UCSD-AML1 (cell line): ENCODE measurements at regions not wholly inside any gene's neighbourhood (a gene's known extent, or its start where the extent isn't known, plus 50 kb on each side); places are given as distances from the start of the nearest gene placed in this dataset.
"Not testable (repeated sequence)": the region's sequence is repeated elsewhere in the genome, so short reads cannot be mapped to it uniquely, and the experiment has no call there.

ENCODE experiments used
- DNase-seq: peaks from one replicate; lab custom pipeline; 2025; ENCODE audit not compliant: unreplicated experiment; lab: John Stamatoyannopoulos, UW

- no peak for DNase-seq
Measured at GRCh38 chr15:23750179-23750578, 63.1 kb upstream of the NDN start.

DNA sequence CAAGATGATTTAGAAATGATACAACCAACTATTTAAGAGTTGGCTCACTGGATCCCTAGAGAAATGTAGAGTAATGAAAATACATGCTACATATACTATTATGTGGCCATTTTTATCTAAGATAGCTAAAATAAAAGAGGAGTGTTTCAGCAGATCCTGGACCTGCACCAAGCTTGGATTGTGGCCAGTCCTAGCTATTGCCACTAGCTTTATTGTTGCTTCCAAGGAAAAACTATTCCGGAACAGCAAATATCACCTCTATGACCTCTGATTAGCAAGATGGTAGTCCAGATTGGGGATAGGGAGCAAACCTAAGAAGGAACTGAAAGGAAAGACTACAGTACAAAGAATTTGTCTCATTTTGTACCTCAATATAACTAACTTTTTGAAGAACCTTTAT is 63.7 kb upstream of the NDN start:
- no peak for DNase-seq

DNA sequence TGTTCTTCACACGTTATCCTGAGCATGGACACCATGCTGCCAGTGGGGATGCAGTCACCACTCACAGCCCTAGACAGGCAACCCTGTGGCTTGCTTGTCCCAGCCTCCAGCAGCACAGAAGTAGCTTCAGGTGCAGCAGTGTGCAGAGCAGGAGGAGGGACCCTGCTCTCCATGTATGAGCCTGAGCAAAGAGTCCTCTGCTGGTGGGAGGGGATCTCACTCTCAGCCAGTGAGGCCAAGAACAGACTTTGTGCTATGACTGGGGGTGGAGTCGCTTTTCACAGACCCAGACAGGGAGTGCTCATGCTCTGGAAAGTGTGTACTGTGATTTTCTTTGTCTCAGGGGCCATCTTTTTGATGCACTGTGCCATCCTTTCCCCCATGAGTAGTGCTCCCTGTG is 66.1 kb upstream of the NDN start:
- no peak for DNase-seq

GRCh38 chr15:23758891-23759290 is 71.8 kb upstream of the NDN start:
- no peak for DNase-seq

- DNase-seq, result no peak
Measured at GRCh38 chr15:23760024-23760423, 72.9 kb upstream of the NDN start.

- DNase-seq, result no peak
Measured at GRCh38 chr15:23761386-23761785, 74.3 kb upstream of the NDN start.

GRCh38 chr15:23762026-23762425 is 74.9 kb upstream of the NDN start:
- no peak for DNase-seq

- no peak for DNase-seq
Measured at GRCh38 chr15:23763021-23763420, 75.9 kb upstream of the NDN start.

DNA sequence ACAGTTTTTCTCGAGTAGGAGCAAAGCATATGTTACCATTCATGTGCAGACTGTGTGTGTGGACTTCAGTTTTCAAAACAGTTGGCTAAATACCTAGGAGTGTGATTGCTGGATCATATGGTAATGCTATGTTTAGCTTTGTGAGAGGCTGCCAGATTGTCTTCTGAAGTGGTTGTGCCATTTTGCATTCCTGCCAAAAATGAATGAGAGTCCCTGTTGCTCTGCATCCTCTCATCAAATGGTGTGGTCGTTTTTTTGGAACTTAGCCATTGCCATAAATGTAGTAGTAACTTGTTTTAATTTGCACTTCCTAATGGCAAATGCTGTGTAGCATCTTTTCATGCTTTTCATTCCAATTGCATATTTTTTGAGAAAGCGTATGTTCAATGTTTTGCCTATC is 77.2 kb upstream of the NDN start:
- no peak for DNase-seq

GRCh38 chr15:23764716-23765115 is 77.6 kb upstream of the NDN start:
- no peak for DNase-seq

DNA sequence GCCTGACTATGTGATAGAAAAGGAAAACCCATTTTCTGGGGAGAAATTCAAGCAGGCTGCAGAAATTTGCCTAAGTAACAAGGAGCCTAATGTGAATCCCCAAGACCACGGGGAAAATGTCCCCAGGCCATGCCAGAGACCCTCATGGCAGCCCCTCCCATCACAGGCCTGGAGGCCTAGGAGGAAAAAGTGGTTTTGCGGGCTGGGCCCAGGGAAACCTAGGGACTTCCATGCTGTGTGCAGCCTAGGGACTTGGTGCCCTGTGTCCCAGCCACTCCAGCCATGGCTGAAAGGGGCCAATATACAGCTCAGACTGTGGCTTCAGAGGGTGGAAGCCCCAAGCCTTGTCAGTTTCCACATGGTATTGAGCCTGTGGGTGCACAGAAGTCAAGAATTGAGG is 79.7 kb upstream of the NDN start:
- DNase-seq, result not testable (repeated sequence)

GRCh38 chr15:23773093-23773492 is 86.0 kb upstream of the NDN start:
- no peak for DNase-seq

GRCh38 chr15:23787346-23788105 is 100.4 kb upstream of the NDN start:
- DNase-seq, result no peak

- DNase-seq, result no peak
Measured at GRCh38 chr15:23793191-23793680, 106.1 kb upstream of the NDN start.

DNA sequence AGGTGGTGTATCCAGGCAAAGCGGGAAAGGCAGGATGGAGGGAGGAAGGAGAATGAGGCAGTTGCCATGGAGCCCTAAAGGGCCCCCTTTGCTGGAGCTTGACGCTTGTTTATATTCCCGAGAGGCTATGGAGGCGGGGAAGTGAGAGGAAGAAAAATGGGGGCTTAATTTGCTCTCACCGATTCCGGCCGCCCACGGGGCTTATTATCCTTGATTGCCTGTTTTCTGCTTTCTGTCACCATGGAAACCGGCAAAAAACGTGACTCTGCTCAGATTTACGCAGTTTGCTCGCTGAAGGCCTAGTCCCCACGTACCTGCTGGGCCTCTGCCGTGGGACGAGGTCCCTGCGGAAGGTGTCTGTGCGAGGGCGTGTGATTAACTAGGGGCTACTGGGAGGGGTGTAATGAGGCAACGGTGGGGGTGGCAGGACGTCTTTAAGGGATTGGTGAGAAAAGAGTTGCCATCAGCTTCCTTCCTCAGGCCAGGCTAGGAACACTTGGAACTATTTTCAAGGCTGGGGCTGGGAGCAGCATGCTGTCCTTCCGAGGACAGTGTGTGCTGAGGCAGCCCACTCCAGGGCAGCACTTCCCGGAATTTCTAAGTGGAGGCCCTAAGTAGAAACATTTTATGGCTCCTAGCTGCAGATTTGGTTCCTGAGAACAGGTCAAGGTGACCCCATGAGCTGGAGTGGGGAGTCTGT is 110.8 kb upstream of the NDN start:
- no peak for DNase-seq

GRCh38 chr15:23801881-23802280 is 114.8 kb upstream of the NDN start:
- no peak for DNase-seq

DNA sequence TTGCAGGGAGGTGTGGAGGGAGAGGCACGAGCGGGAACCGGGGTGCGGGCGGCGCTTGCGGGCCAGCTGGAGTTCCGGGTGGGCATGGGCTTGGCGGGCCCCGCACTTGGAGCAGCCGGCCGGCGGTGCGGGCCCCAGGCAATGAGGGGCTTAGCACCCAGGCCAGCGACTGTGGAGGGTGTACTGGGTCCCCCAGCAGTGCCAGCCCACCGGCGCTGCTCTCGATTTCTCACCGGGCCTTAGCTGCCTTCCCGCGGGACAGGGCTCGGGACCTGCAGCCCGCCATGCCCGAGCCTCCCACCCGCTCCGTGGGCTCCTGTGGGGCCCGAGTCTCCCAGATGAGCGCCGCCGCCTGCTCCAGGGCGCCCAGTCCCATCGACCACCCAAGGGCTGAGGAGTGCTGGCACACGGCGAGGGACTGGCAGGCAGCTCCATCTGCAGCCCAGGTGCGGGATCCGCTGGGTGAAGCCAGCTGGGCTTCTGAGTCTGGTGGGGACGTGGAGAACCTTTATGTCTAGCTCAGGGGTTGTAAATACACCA is 115.9 kb upstream of the NDN start:
- DNase-seq, result not testable (repeated sequence)

- DNase-seq, result no peak
Measured at GRCh38 chr15:23806980-23807379, 119.9 kb upstream of the NDN start.

DNA sequence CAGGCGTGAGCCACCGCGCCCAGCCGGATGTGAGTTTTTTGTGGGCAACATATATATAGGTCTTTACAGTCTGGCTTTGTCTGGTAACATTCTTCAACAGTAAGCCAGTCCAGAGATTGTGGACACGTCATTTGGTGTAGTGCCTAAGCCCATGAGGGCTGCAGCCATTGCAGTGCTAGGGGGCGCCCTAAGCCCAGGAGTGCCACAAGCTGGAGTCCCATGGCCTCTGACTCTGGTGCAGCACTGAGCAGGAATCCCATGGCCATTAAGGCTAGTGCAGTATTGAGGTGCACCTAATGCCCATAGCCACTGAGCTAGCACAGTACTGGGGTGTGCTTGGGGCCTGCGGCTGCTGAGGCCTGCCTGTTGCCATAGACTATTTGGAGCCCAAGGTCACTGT is 136.4 kb upstream of the NDN start:
- DNase-seq, result peak; percentile 30

DNA sequence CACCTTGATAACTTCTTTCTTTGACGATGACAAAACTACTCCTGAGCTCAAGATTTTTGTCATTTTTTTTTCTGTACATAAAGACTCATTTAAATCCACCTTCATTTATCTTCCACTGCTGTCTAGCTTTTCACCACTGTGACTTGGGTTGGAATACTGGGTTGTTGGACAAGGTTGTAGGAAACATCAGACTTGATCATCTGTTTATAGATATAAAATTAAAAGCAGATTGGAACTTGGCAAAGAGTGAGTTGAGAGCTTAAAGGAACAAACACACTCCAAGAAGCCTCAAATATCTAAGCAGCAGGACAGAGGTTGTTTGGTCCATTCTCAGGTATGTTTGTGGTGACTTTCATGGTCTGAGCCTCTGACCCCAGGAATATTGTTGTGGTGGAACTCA is 141.7 kb upstream of the NDN start:
- no peak for DNase-seq

- no peak for DNase-seq
Measured at GRCh38 chr15:23835953-23836352, 148.8 kb upstream of the NDN start.

GRCh38 chr15:23839893-23840474 is 152.9 kb upstream of the NDN start:
- DNase-seq, result no peak
